HepG2 (cell line): ENCODE measurements at regions not wholly inside any gene's neighbourhood (a gene's known extent, or its start where the extent isn't known, plus 50 kb on each side); places are given as distances from the start of the nearest gene placed in this dataset.
"Not testable (repeated sequence)": the region's sequence is repeated elsewhere in the genome, so short reads cannot be mapped to it uniquely, and the experiment has no call there.

Source experiments
- ETV5 ChIP-seq: IDR thresholded peaks from 2 replicates; pipeline ENCODE4 v1.6.1; 2018; ENCODE audit warnings: missing biosample characterization, missing genetic modification reagents, inconsistent platforms, borderline replicate concordance
- MEIS2 ChIP-seq: sonication (generic); formaldehyde crosslinking; IDR thresholded peaks from 2 replicates; pipeline ENCODE4 v1.9.0; 2021; ENCODE audit warnings: mild to moderate bottlenecking, missing genetic modification reagents
- RELA ChIP-seq: sonication (generic); formaldehyde crosslinking; IDR thresholded peaks from 2 replicates; pipeline ENCODE4 v1.4.0; 2020; ENCODE audit warnings: missing genetic modification reagents
- U2AF1 ChIP-seq: fragments of 200-400 bp; formaldehyde crosslinking; optimal IDR thresholded peaks from 2 replicates; pipeline ENCODE3; 2017; ENCODE audit warnings: mild to moderate bottlenecking, low read depth, low read length
- TF ChIP-seq, protein P1 (sequence below): sonication (generic); formaldehyde crosslinking; IDR thresholded peaks from 2 replicates; pipeline ENCODE4 v1.8.1; 2023; ENCODE audit warnings: missing genetic modification reagents, inconsistent platforms, borderline replicate concordance

DNA sequence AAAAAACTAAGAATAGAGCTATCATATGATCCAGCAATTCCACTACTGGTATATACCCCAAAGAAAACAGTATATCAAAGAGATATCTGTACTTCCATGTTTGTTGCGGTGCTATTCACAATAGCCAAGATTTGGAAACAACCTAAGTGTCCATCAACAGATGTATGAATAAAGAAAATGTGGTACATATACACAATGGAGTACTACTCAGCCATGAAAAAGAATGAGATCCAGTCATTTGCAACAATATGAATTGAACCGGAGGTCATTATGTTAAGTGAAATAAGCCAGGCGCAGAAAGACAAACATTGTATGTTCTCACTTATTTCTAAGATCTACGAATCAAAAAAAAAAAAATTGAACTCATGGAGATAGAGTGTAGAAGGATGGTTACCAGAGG is 97.8 kb upstream of the MMADHC start:
- TF ChIP-seq, protein P1, sequence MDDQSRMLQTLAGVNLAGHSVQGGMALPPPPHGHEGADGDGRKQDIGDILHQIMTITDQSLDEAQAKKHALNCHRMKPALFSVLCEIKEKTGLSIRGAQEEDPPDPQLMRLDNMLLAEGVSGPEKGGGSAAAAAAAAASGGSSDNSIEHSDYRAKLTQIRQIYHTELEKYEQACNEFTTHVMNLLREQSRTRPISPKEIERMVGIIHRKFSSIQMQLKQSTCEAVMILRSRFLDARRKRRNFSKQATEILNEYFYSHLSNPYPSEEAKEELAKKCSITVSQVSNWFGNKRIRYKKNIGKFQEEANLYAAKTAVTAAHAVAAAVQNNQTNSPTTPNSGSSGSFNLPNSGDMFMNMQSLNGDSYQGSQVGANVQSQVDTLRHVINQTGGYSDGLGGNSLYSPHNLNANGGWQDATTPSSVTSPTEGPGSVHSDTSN (CRISPR knock-in tag): not testable (repeated sequence)
- TF ChIP-seq RELA (CRISPR knock-in tag); ETV5 (CRISPR knock-in tag); U2AF1; MEIS2 (CRISPR knock-in tag): not testable (repeated sequence)
